Nephron (organoid): ENCODE measurements at regions not wholly inside any gene's neighbourhood (a gene's known extent, or its start where the extent isn't known, plus 50 kb on each side); places are given as distances from the start of the nearest gene placed in this dataset.
A peak's percentile ranks its signal among the peaks of the same experiment; 100 is the strongest.

ENCODE experiments used
- H3K27ac Mint-ChIP-seq, 3 experiments: 2 replicates each; pipeline ENCODE4 v1.8.0; 2020; ENCODE audit warnings: mixed read lengths in 3 of 3, mild to moderate bottlenecking in 2 of 3, moderate library complexity in 1 of 3
- H3K27me3 Mint-ChIP-seq: 2 replicates; pipeline ENCODE4 v1.8.0; 2021; ENCODE audit warnings: low read depth, mild to moderate bottlenecking, moderate library complexity, mixed read lengths
- H3K36me3 Mint-ChIP-seq: 2 replicates; pipeline ENCODE4 v1.8.0; 2020; ENCODE audit warnings: low read depth, mixed read lengths
- H3K4me1 Mint-ChIP-seq: 2 replicates; pipeline ENCODE4 v1.8.0; 2020; ENCODE audit warnings: mixed read lengths
- H3K4me3 Mint-ChIP-seq, 3 experiments: 2 replicates each; pipeline ENCODE4 v1.8.0; 2020; ENCODE audit warnings: mild to moderate bottlenecking in 3 of 3, mixed read lengths in 3 of 3, moderate library complexity in 2 of 3
- H3K9me3 Mint-ChIP-seq: 2 replicates; pipeline ENCODE4 v1.8.0; 2020; ENCODE audit warnings: mixed read lengths
- TF ChIP-seq, protein P1 (sequence below), 3 experiments: fragments of 200-600 bp; sonication (generic); IDR thresholded peaks; one replicate each; pipeline ENCODE4 v1.5.0; 2021; ENCODE audit warnings: antibody characterized with exemption in 3 of 3; ENCODE audit not compliant: unreplicated experiment in 3 of 3

- H3K9me3 Mint-ChIP-seq, result peaks cover 9% of the 10 kb centered on the region
- no peaks in the 10 kb centered on the region for H3K4me1 Mint-ChIP-seq
- no peak overlapping the region for H3K4me3 Mint-ChIP-seq
- peaks cover 5% of the 10 kb centered on the region for H3K27me3 Mint-ChIP-seq
- TF ChIP-seq, protein P1, sequence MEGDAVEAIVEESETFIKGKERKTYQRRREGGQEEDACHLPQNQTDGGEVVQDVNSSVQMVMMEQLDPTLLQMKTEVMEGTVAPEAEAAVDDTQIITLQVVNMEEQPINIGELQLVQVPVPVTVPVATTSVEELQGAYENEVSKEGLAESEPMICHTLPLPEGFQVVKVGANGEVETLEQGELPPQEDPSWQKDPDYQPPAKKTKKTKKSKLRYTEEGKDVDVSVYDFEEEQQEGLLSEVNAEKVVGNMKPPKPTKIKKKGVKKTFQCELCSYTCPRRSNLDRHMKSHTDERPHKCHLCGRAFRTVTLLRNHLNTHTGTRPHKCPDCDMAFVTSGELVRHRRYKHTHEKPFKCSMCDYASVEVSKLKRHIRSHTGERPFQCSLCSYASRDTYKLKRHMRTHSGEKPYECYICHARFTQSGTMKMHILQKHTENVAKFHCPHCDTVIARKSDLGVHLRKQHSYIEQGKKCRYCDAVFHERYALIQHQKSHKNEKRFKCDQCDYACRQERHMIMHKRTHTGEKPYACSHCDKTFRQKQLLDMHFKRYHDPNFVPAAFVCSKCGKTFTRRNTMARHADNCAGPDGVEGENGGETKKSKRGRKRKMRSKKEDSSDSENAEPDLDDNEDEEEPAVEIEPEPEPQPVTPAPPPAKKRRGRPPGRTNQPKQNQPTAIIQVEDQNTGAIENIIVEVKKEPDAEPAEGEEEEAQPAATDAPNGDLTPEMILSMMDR (IDR thresholded peaks at IDR 0.05; ENCODE audit: unreplicated experiment in 3 of 3), result no peak
- H3K27ac Mint-ChIP-seq, result no peak overlapping the region
- H3K36me3 Mint-ChIP-seq, result no peaks in the 10 kb centered on the region
Observed at GRCh38 chr4:42267724-42268123, 115.3 kb upstream of the BEND4 start.

GRCh38 chr4:42268824-42269223 is 116.4 kb upstream of the BEND4 start:
- no peaks in the 10 kb centered on the region for H3K4me1 Mint-ChIP-seq
- no peak overlapping the region for H3K27ac Mint-ChIP-seq
- TF ChIP-seq, protein P1 (IDR thresholded peaks at IDR 0.05; ENCODE audit: unreplicated experiment in 3 of 3), result no peak
- peaks cover 9% of the 10 kb centered on the region for H3K9me3 Mint-ChIP-seq
- no peaks in the 10 kb centered on the region for H3K36me3 Mint-ChIP-seq
- H3K4me3 Mint-ChIP-seq, result no peak overlapping the region
- peaks cover 5% of the 10 kb centered on the region for H3K27me3 Mint-ChIP-seq

DNA sequence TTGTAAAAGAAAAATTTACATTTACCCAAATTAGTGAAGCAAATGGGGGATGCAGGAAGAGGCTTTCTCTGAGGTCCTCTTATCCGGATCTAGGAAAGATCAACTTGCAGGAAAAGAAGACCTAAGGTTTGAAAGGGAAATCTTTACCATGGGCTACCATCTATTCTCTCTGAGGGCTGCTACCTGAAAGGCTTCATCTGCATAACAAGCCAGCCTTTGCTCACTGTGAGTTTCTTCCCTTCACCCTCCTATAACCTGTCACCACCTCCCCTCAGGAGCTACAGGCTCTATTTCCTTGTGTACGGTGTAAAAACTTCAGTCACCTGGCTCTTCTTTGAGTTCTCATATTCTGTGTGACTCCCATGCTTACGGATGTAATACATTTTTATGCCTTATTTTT is 118.6 kb upstream of the BEND4 start:
- H3K4me1 Mint-ChIP-seq, result no peaks in the 10 kb centered on the region
- H3K4me3 Mint-ChIP-seq, result no peak overlapping the region
- TF ChIP-seq, protein P1 (IDR thresholded peaks at IDR 0.05; ENCODE audit: unreplicated experiment in 3 of 3), result no peak
- H3K9me3 Mint-ChIP-seq, result peaks cover 13% of the 10 kb centered on the region
- H3K27me3 Mint-ChIP-seq, result peaks cover 5% of the 10 kb centered on the region
- no peaks in the 10 kb centered on the region for H3K36me3 Mint-ChIP-seq
- no peak overlapping the region for H3K27ac Mint-ChIP-seq

GRCh38 chr4:42277291-42277690 is 120.0 kb upstream of the SHISA3 start:
- Mint-ChIP-seq H3K4me3 (no peak overlapping the region), H3K9me3 (peaks cover 4% of the 10 kb centered on the region), H3K36me3 (no peaks in the 10 kb centered on the region), H3K27ac (no peak overlapping the region), H3K27me3 (no peaks in the 10 kb centered on the region), H3K4me1 (peaks cover 14% of the 10 kb centered on the region)
- TF ChIP-seq, protein P1 (IDR thresholded peaks at IDR 0.05; ENCODE audit: unreplicated experiment in 3 of 3), result no peak

DNA sequence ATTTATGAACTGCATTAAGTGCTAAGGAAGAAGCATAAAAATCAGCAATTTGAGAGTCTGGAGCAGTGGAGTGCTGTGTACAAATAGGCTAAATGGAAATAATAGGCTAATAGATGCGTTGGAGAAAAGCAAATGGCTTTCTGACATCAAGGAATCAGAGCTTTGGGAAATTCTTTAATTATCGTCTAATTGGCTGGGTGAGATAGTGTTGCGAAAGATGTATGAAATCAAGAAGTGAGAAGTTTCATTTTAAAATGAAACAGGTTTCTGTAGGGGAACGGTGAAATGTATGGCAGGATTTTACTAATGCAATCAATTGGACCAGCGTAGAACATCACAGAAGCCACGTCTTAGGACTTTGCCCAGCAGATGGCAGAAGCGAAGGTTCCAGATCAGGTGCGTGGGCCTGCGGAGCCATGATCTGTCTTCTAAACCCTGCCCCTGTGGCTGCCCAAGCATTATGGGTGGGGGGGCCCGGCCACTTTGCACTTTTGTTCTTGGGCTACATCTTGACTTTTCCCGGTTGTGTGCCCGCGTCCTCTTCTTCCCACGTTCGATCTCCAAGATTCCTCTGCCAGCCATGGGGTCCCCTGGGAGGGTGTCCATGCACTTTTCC is 118.5 kb upstream of the SHISA3 start:
- H3K4me3 Mint-ChIP-seq, result no peak overlapping the region
- H3K27me3 Mint-ChIP-seq, result no peaks in the 10 kb centered on the region
- H3K36me3 Mint-ChIP-seq, result no peaks in the 10 kb centered on the region
- peaks cover 17% of the 10 kb centered on the region for H3K4me1 Mint-ChIP-seq
- H3K27ac Mint-ChIP-seq, result peak overlapping the region in 1 of 3 experiments; percentile 20
- TF ChIP-seq, protein P1 (IDR thresholded peaks at IDR 0.05; ENCODE audit: unreplicated experiment in 3 of 3), result no peak
- peaks cover 4% of the 10 kb centered on the region for H3K9me3 Mint-ChIP-seq
